Glutamatergic neuron (in vitro differentiated cells): ENCODE measurements at regions not wholly inside any gene's neighbourhood (a gene's known extent, or its start where the extent isn't known, plus 50 kb on each side); places are given as distances from the start of the nearest gene placed in this dataset.

ENCODE experiments used
- DNase-seq: peaks from one replicate; pipeline ENCODE4 v3.0.0; 2022
- H3K27ac Mint-ChIP-seq: one replicate; pipeline ENCODE4 v1.8.0; 2020; ENCODE audit warnings: mild to moderate bottlenecking, mixed read lengths, inconsistent platforms; ENCODE audit not compliant: unreplicated experiment
- H3K27me3 Mint-ChIP-seq: one replicate; pipeline ENCODE4 v1.8.0; 2020; ENCODE audit warnings: mild to moderate bottlenecking, moderate library complexity, mixed read lengths, inconsistent platforms; ENCODE audit not compliant: unreplicated experiment
- H3K36me3 Mint-ChIP-seq: one replicate; pipeline ENCODE4 v1.8.0; 2020; ENCODE audit warnings: mild to moderate bottlenecking, mixed read lengths, inconsistent platforms; ENCODE audit not compliant: unreplicated experiment
- H3K4me1 Mint-ChIP-seq: one replicate; pipeline ENCODE4 v1.8.0; 2020; ENCODE audit warnings: mild to moderate bottlenecking, low read depth, mixed read lengths, inconsistent platforms; ENCODE audit not compliant: unreplicated experiment
- H3K4me3 Mint-ChIP-seq: one replicate; pipeline ENCODE4 v1.8.0; 2020; ENCODE audit warnings: mild to moderate bottlenecking, mixed read lengths, inconsistent platforms; ENCODE audit not compliant: unreplicated experiment
- H3K9me3 Mint-ChIP-seq: one replicate; pipeline ENCODE4 v1.8.0; 2020; ENCODE audit warnings: mild to moderate bottlenecking, moderate library complexity, mixed read lengths, inconsistent platforms; ENCODE audit not compliant: unreplicated experiment
- TF ChIP-seq, protein P1 (sequence below): fragments of 200-600 bp; sonication (generic); IDR thresholded peaks from one replicate; pipeline ENCODE4 v1.5.0; 2021; ENCODE audit not compliant: partially characterized antibody, unreplicated experiment

DNA sequence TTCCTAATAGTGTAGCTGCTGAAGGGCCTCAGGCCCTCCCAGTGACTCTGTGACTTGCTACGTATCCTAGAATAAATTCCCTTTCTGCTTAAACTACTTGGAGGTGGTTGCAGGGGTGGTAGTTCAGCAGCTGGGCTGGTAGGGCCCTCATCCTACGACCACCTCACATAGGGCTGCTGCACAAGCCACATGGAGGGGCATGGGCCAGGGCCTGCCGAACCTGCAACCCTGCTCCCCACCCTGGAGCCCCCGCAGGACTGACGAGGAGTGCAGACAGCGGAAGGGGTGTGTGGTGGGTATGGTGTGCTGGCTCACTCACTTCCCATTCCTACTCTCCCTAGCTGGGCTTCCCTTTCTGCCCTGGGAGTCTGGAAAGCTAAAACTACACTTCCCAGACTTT lies 56.2 kb upstream of the MLN start:
- no peaks in the 10 kb centered on the region for H3K36me3 Mint-ChIP-seq
- no peak overlapping the region for H3K4me3 Mint-ChIP-seq
- H3K4me1 Mint-ChIP-seq, result peaks cover 17% of the 10 kb centered on the region

GRCh38 chr6:33858804-33859505 lies 55.2 kb upstream of the MLN start:
- H3K36me3 Mint-ChIP-seq, result no peaks in the 10 kb centered on the region
- peaks cover 18% of the 10 kb centered on the region for H3K4me1 Mint-ChIP-seq
- no peak overlapping the region for H3K27ac Mint-ChIP-seq
- no peak overlapping the region for H3K4me3 Mint-ChIP-seq
- peaks cover 1% of the 10 kb centered on the region for H3K9me3 Mint-ChIP-seq
- H3K27me3 Mint-ChIP-seq, result peaks cover 5% of the 10 kb centered on the region
- TF ChIP-seq, protein P1, sequence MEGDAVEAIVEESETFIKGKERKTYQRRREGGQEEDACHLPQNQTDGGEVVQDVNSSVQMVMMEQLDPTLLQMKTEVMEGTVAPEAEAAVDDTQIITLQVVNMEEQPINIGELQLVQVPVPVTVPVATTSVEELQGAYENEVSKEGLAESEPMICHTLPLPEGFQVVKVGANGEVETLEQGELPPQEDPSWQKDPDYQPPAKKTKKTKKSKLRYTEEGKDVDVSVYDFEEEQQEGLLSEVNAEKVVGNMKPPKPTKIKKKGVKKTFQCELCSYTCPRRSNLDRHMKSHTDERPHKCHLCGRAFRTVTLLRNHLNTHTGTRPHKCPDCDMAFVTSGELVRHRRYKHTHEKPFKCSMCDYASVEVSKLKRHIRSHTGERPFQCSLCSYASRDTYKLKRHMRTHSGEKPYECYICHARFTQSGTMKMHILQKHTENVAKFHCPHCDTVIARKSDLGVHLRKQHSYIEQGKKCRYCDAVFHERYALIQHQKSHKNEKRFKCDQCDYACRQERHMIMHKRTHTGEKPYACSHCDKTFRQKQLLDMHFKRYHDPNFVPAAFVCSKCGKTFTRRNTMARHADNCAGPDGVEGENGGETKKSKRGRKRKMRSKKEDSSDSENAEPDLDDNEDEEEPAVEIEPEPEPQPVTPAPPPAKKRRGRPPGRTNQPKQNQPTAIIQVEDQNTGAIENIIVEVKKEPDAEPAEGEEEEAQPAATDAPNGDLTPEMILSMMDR, result no peak
- no peak for DNase-seq

More for the DNA sequence above, 56.2 kb upstream of the MLN start:
- peaks cover 1% of the 10 kb centered on the region for H3K9me3 Mint-ChIP-seq
- H3K27ac Mint-ChIP-seq, result no peak overlapping the region
- H3K27me3 Mint-ChIP-seq, result peaks cover 3% of the 10 kb centered on the region
- TF ChIP-seq, protein P1, result no peak
- DNase-seq, result no peak

GRCh38 chr6:33857932-33858475 lies 54.2 kb upstream of the MLN start:
- TF ChIP-seq, protein P1, result no peak
- no peaks in the 10 kb centered on the region for H3K36me3 Mint-ChIP-seq
- H3K27me3 Mint-ChIP-seq, result peaks cover 5% of the 10 kb centered on the region
- no peak overlapping the region for H3K27ac Mint-ChIP-seq
- H3K9me3 Mint-ChIP-seq, result peaks cover 1% of the 10 kb centered on the region
- no peak for DNase-seq
- no peak overlapping the region for H3K4me3 Mint-ChIP-seq
- H3K4me1 Mint-ChIP-seq, result peaks cover 16% of the 10 kb centered on the region

DNA sequence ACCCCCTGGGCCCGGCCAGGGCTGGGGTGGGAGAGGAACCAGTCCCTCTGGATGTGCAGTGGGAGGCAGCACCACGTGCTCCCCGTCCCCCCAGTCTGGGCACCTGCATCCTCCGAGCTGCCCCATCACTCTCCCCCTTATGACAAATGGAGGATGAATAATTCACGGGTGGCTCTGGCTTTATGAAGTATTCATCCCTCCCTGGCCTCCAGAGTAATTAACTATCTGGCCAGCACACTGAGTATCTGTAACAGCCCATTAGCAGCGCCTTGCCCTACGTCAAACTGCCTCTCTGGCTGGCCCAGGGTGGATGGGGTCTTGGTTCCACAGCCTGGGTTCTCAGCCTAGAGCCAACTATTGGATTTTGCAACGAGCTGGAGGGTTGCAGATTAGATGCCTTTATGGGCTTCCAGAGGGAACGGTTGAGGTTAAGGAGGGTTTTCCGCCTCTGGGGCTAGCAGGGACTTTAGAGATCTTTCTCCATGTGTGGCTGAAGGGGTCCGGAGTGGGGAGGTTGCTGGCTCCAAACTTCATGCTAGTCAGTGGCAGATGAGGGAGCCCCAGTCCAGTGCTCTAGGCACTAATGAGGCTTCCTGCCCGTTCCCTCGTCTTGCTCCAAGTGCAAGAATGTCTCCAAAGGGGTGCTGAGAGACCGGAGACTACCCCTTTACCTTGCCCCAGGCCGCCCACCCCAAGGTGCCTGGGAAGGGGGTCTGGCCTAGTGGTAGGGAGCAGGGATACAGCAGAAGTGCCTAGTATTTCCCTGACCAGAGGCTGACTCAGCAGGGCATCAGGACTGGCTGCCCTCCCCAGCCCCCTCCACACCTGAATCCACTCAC lies 53.5 kb upstream of the MLN start:
- Mint-ChIP-seq H3K4me1 (peaks cover 19% of the 10 kb centered on the region), H3K36me3 (no peaks in the 10 kb centered on the region), H3K27ac (no peak overlapping the region), H3K9me3 (peaks cover 1% of the 10 kb centered on the region), H3K4me3 (no peak overlapping the region), H3K27me3 (peaks cover 8% of the 10 kb centered on the region)
- DNase-seq, result no peak
- TF ChIP-seq, protein P1, result no peak
